H1 (cell line): ENCODE measurements at regions not wholly inside any gene's neighbourhood (a gene's known extent, or its start where the extent isn't known, plus 50 kb on each side); places are given as distances from the start of the nearest gene placed in this dataset.

Experiments
- CTCF ChIA-PET: fragments of 300-600 bp; sonication (Branson Sonifier 250); formaldehyde crosslinking; loops from one replicate; lab custom pipeline; 2021; ENCODE audit not compliant: partially characterized antibody; lab: Charles Lee
- POLR2A ChIA-PET: fragments of 300-600 bp; sonication (Branson Sonifier 250); formaldehyde crosslinking; loops from one replicate; lab custom pipeline; 2021; ENCODE audit warnings: inconsistent platforms; ENCODE audit not compliant: partially characterized antibody; lab: Charles Lee
- DNase-seq, 2 experiments: peaks; one replicate each; pipeline versions ENCODE4 v3.0.0 to v3.0.0-alpha.2; 2010 to 2022; ENCODE audit warnings: low spot score in 2 of 2, low read depth in 1 of 2, mixed read lengths in 1 of 2
- FAIRE-seq: peaks from 2 replicates; lab custom pipeline; 2011; peaks lifted over from hg19 to GRCh38; lab: Jason Lieb, UNC
- H2AFZ ChIP-seq: 2 replicates; pipeline ENCODE4 v1.8.1; 2012; ENCODE audit warnings: low read length, inconsistent platforms
- H2AK5ac ChIP-seq: 2 replicates; pipeline ENCODE4 v1.6.1; 2013; ENCODE audit warnings: low read depth, low read length
- H2BK120ac ChIP-seq: replicated peaks from 2 replicates; pipeline ENCODE3; 2013; ENCODE audit warnings: low read depth, low read length, inconsistent platforms
- H2BK12ac ChIP-seq: 2 replicates; pipeline ENCODE4 v1.6.1; 2013; ENCODE audit warnings: low read depth, low read length
- H2BK15ac ChIP-seq: 2 replicates; pipeline ENCODE4 v1.6.1; 2013; ENCODE audit warnings: low read length
- H2BK20ac ChIP-seq: 2 replicates; pipeline ENCODE4 v1.6.1; 2013; ENCODE audit warnings: low read length
- H2BK5ac ChIP-seq: 2 replicates; pipeline ENCODE4 v1.6.1; 2013; ENCODE audit warnings: low read depth, low read length
- H3K14ac ChIP-seq: 2 replicates; pipeline ENCODE4 v1.6.1; 2013; ENCODE audit warnings: inconsistent platforms; ENCODE audit not compliant: insufficient read length
- H3K18ac ChIP-seq: 2 replicates; pipeline ENCODE4 v1.6.1; 2013; ENCODE audit warnings: low read length; ENCODE audit errors: extremely low read depth
- H3K23ac ChIP-seq: 2 replicates; pipeline ENCODE4 v1.6.1; 2013; ENCODE audit warnings: inconsistent platforms; ENCODE audit not compliant: insufficient read length
- H3K23me2 ChIP-seq: 2 replicates; pipeline ENCODE4 v1.6.1; 2013; ENCODE audit warnings: low read depth, low read length
- H3K27ac ChIP-seq: 2 replicates; pipeline ENCODE4 v1.6.1; 2011; ENCODE audit warnings: low read depth, low read length, inconsistent platforms
- H3K27me3 ChIP-seq, 4 experiments: replicated peaks in 1 of 4; 1 replicate in 1 of 4; 2 replicates in 3 of 4; pipeline versions ENCODE4 v1.6.1 to v1.8.1; 2011 to 2013; ENCODE audit warnings: low read length in 3 of 4, mild to moderate bottlenecking in 3 of 4, inconsistent platforms in 2 of 4, mixed read lengths in 2 of 4, moderate library complexity in 1 of 4; ENCODE audit not compliant: control insufficient read depth in 3 of 4, insufficient read depth in 3 of 4; ENCODE audit errors: extremely low read depth in 1 of 4
- H3K36me3 ChIP-seq, 4 experiments: 2 replicates each; pipeline versions ENCODE4 v1.6.1 to v1.8.1; 2011 to 2013; ENCODE audit warnings: mild to moderate bottlenecking in 4 of 4, low read length in 3 of 4, moderate library complexity in 2 of 4, control low read depth in 1 of 4, inconsistent platforms in 1 of 4; ENCODE audit not compliant: insufficient read depth in 4 of 4, control insufficient read depth in 2 of 4
- H3K4ac ChIP-seq: replicated peaks from 2 replicates; pipeline ENCODE3; 2013; ENCODE audit warnings: low read length, low read depth, mixed read lengths, inconsistent platforms; ENCODE audit not compliant: insufficient read length
- H3K4me1 ChIP-seq, 4 experiments: replicated peaks in 1 of 4; 1 replicate in 1 of 4; 2 replicates in 3 of 4; pipeline versions ENCODE4 v1.6.1 to v1.8.1; 2011 to 2013; ENCODE audit warnings: low read length in 3 of 4, inconsistent platforms in 2 of 4, mixed read lengths in 1 of 4; ENCODE audit not compliant: insufficient read depth in 4 of 4, control insufficient read depth in 3 of 4
- H3K4me2 ChIP-seq, 2 experiments: 2 replicates each; pipeline versions ENCODE4 v1.6.1 to v1.8.1; 2011 to 2013; ENCODE audit warnings: low read depth in 2 of 2, low read length in 2 of 2, control low read depth in 1 of 2, inconsistent platforms in 1 of 2, mild to moderate bottlenecking in 1 of 2; ENCODE audit not compliant: insufficient read depth in 1 of 2
- H3K4me3 ChIP-seq, 4 experiments: fragments of 200-600, 300-600 bp in 1 of 4; sonication (generic), shearing (Covaris generic), sonication (Bioruptor Twin) in 1 of 4; 2 replicates each; pipeline versions ENCODE4 v1.5.1 to v1.8.1; 2011 to 2016; ENCODE audit warnings: low read length in 4 of 4, low read depth in 3 of 4, control low read depth in 2 of 4, inconsistent platforms in 2 of 4, mild to moderate bottlenecking in 2 of 4, mixed read lengths in 1 of 4, moderate library complexity in 1 of 4; ENCODE audit not compliant: insufficient read depth in 2 of 4; ENCODE audit errors: extremely low read depth in 1 of 4
- H3K56ac ChIP-seq: replicated peaks from 2 replicates; pipeline ENCODE3; 2013; ENCODE audit warnings: low read depth, mild to moderate bottlenecking, mixed read lengths, low read length, inconsistent platforms; ENCODE audit not compliant: insufficient read length
- H3K79me1 ChIP-seq: 2 replicates; pipeline ENCODE4 v1.6.1; 2013; ENCODE audit warnings: low read depth, low read length, control low read depth
- H3K79me2 ChIP-seq, 2 experiments: 2 replicates each; pipeline versions ENCODE4 v1.6.1 to v1.8.1; 2012 to 2013; ENCODE audit warnings: low read length in 2 of 2, mild to moderate bottlenecking in 2 of 2, inconsistent platforms in 1 of 2; ENCODE audit not compliant: insufficient read depth in 2 of 2, control insufficient read depth in 1 of 2
- H3K9ac ChIP-seq, 4 experiments: replicated peaks in 1 of 4; 1 replicate in 1 of 4; 2 replicates in 3 of 4; pipeline versions ENCODE4 v1.6.1 to v1.8.1; 2011 to 2013; ENCODE audit warnings: low read depth in 3 of 4, low read length in 3 of 4, control low read depth in 2 of 4, mild to moderate bottlenecking in 2 of 4, moderate library complexity in 2 of 4, inconsistent platforms in 1 of 4; ENCODE audit errors: extremely low read depth in 1 of 4
- H3K9me3 ChIP-seq, 2 experiments: 2 replicates each; pipeline versions ENCODE4 v1.6.1 to v1.8.1; 2012 to 2013; ENCODE audit warnings: mild to moderate bottlenecking in 2 of 2, moderate library complexity in 2 of 2, control low read depth in 1 of 2, inconsistent platforms in 1 of 2, low read depth in 1 of 2, low read length in 1 of 2, mixed read lengths in 1 of 2; ENCODE audit not compliant: insufficient read depth in 2 of 2
- H4K20me1 ChIP-seq, 2 experiments: replicated peaks in 1 of 2; 2 replicates each; pipeline versions ENCODE3 to v1.8.1; 2011 to 2013; ENCODE audit warnings: inconsistent platforms in 2 of 2, low read length in 2 of 2, mild to moderate bottlenecking in 1 of 2; ENCODE audit not compliant: insufficient read depth in 2 of 2, control insufficient read depth in 1 of 2
- H4K5ac ChIP-seq: 2 replicates; pipeline ENCODE4 v1.6.1; 2013; ENCODE audit warnings: low read length, low read depth, mixed read lengths, inconsistent platforms; ENCODE audit not compliant: insufficient read length
- H4K8ac ChIP-seq: 2 replicates; pipeline ENCODE4 v1.8.0; 2013; ENCODE audit warnings: mild to moderate bottlenecking, moderate library complexity, low read length, inconsistent platforms; ENCODE audit not compliant: insufficient read depth; ENCODE audit errors: extremely low read depth
- H4K91ac ChIP-seq: replicated peaks from 2 replicates; pipeline ENCODE3; 2013; ENCODE audit warnings: low read length, mixed read lengths, inconsistent platforms; ENCODE audit not compliant: insufficient read length
- JUND ChIP-seq: IDR thresholded peaks from 2 replicates; pipeline ENCODE4 v1.6.1; 2011; ENCODE audit warnings: mild to moderate bottlenecking, improper control_type of control experiment, low read length
- RFX5 ChIP-seq: IDR thresholded peaks from 2 replicates; pipeline ENCODE4 v1.6.1; 2011; ENCODE audit warnings: low read depth, low read length, improper control_type of control experiment, borderline replicate concordance
- SIN3A ChIP-seq, 2 experiments: IDR thresholded peaks in 1 of 2; conservative IDR thresholded peaks in 1 of 2; 2 replicates each; pipeline ENCODE4 v1.6.1; 2011 to 2012; ENCODE audit warnings: low read length in 2 of 2, improper control_type of control experiment in 1 of 2, low read depth in 1 of 2, mild to moderate bottlenecking in 1 of 2
- SIRT6 ChIP-seq: IDR thresholded peaks from one replicate; pipeline ENCODE4 v1.7.1; 2012; ENCODE audit warnings: low read length, inconsistent platforms
- ZNF274 ChIP-seq: IDR thresholded peaks from 2 replicates; pipeline ENCODE4 v1.7.0; 2012; ENCODE audit warnings: low read length, borderline replicate concordance; ENCODE audit errors: extremely low read depth
- WGBS, 2 experiments: shearing (Covaris generic) in 1 of 2; methylation state at CpG; one replicate each; pipeline versions ENCODE4 v1.1.6 to v1.1.7; 2013 to 2015; ENCODE audit warnings: low lambda C conversion rate in 2 of 2, mixed read lengths in 2 of 2, inconsistent platforms in 1 of 2, low coverage in 1 of 2, missing lambda C conversion rate in 1 of 2; ENCODE audit not compliant: insufficient replicate concordance in 2 of 2, insufficient coverage in 1 of 2, insufficient read length in 1 of 2; ENCODE audit errors: extremely low coverage in 1 of 2, missing lambda C conversion rate in 1 of 2; 5-methylcytosine and 5-hydroxymethylcytosine counted together
- TF ChIP-seq, protein P1 (sequence below), 3 experiments: IDR thresholded peaks; 1 replicate in 2 of 3; 2 replicates in 1 of 3; pipeline versions ENCODE4 v1.5.1 to v1.6.1; 2011; ENCODE audit warnings: low read length in 3 of 3, mild to moderate bottlenecking in 3 of 3, inconsistent platforms in 2 of 3, low read depth in 1 of 3, moderate library complexity in 1 of 3; ENCODE audit not compliant: insufficient read depth in 1 of 3; ENCODE audit errors: control extremely low read depth in 1 of 3

DNA sequence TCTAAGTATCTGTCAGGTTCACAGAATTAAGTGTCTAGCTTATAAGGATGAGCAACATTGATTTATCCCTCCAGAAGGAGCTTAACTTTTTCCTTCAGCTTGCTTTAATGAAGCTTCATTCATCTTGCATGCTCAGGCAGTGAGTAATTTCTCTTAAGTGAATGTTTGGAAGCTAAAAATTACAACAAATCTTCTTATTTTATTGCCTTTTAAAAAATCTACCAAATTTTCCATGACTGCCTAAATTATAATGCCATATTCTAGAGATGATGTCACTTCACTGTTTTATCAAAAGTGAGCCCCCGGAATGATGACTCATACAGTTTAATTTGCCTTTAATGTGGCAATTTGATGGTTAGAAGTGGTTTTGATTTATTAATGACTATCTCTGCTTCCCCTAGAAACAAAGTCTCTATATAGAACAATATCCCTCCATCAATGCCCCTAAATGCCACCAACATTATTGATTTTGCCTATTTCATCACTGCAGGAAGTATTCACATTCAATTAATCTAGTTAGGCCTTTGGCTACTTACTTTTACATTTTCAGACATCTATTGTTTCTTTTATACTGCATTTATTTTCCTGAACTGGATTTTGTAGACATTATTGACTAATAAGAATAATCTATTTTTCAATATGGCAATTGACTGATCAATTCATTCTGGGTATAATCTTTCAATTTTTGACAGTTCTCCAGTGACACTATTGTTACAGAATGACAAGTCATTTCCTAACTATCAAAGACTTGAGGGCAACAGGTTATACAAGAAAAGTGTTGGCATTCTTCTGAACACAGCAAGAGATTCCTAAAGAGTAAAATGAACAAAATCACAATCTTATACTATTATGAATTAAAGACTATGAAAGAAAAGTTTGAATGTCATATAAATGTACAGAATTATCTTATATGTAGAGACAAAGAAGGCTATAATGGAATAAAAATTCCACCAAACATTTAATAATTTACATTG lies 139.3 kb upstream of the ODAD2 start:
- H2AK5ac ChIP-seq: no peak overlapping the region
- H3K79me1 ChIP-seq: no peaks in the 10 kb centered on the region
- no peaks in the 10 kb centered on the region for H4K20me1 ChIP-seq
- no peak overlapping the region for H2BK15ac ChIP-seq
- no peak overlapping the region for H3K4me3 ChIP-seq
- H3K23me2 ChIP-seq: no peaks in the 10 kb centered on the region
- no peak overlapping the region for H4K91ac ChIP-seq
- no peak overlapping the region for H4K8ac ChIP-seq
- H2BK12ac ChIP-seq: no peak overlapping the region
- H3K23ac ChIP-seq: no peak overlapping the region
- DNase-seq (no peak), FAIRE-seq (no peak)
- no peaks in the 10 kb centered on the region for H3K36me3 ChIP-seq
- 0 out of 4 replicates have a peak, but pooled peaks cover 0 to 6% of the 10 kb centered on the region in 2 experiments for H3K9me3 ChIP-seq
- H3K4me2 ChIP-seq: no peak overlapping the region
- no peak overlapping the region for H3K56ac ChIP-seq
- ChIA-PET POLR2A (no interaction called here), CTCF (interaction anchor here (0.6 kb wide), 1 partner anchor 28 kb away, joined by 3 read pairs; no protein-coding TSS in a partner anchor)
- no peak overlapping the region for H2BK5ac ChIP-seq
- no peak overlapping the region for H2BK120ac ChIP-seq
- H3K14ac ChIP-seq: no peak overlapping the region
- no peak overlapping the region for H3K9ac ChIP-seq
- no peaks in the 10 kb centered on the region for H3K4me1 ChIP-seq
- H3K27ac ChIP-seq: no peak overlapping the region
- H3K4ac ChIP-seq: no peak overlapping the region
- H2BK20ac ChIP-seq: no peak overlapping the region
- H3K79me2 ChIP-seq: no peaks in the 10 kb centered on the region
- H2AFZ ChIP-seq: no peak overlapping the region
- H3K27me3 ChIP-seq: no peaks in the 10 kb centered on the region
- H4K5ac ChIP-seq: no peak overlapping the region
- H3K18ac ChIP-seq: no peak overlapping the region
- 100% methylated on average over 1 of the region's 1 CpG; no CpG with 5 or more reads in 1 of the 2 experiments for WGBS, 2 experiments
- no peak for TF ChIP-seq SIN3A (conservative IDR thresholded peaks at IDR 0.05 in 1 of 2, IDR thresholded peaks at IDR 0.05 in 1 of 2; ENCODE audit: low read depth in 1 of 2, low read length in 2 of 2)
- no peak for TF ChIP-seq SIRT6
- TF ChIP-seq JUND: no peak
- no peak for TF ChIP-seq RFX5
- TF ChIP-seq, protein P1, sequence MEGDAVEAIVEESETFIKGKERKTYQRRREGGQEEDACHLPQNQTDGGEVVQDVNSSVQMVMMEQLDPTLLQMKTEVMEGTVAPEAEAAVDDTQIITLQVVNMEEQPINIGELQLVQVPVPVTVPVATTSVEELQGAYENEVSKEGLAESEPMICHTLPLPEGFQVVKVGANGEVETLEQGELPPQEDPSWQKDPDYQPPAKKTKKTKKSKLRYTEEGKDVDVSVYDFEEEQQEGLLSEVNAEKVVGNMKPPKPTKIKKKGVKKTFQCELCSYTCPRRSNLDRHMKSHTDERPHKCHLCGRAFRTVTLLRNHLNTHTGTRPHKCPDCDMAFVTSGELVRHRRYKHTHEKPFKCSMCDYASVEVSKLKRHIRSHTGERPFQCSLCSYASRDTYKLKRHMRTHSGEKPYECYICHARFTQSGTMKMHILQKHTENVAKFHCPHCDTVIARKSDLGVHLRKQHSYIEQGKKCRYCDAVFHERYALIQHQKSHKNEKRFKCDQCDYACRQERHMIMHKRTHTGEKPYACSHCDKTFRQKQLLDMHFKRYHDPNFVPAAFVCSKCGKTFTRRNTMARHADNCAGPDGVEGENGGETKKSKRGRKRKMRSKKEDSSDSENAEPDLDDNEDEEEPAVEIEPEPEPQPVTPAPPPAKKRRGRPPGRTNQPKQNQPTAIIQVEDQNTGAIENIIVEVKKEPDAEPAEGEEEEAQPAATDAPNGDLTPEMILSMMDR (IDR thresholded peaks at IDR 0.05; ENCODE audit: control extremely low read depth in 1 of 3, insufficient read depth in 1 of 3, low read depth in 1 of 3, low read length in 3 of 3): no peak
- TF ChIP-seq ZNF274: no peak
